GM19397 (cell line): ENCODE measurements at regions not wholly inside any gene's neighbourhood (a gene's known extent, or its start where the extent isn't known, plus 50 kb on each side); places are given as distances from the start of the nearest gene placed in this dataset.
"Not testable (repeated sequence)": the region's sequence is repeated elsewhere in the genome, so short reads cannot be mapped to it uniquely, and the experiment has no call there.

ENCODE experiments used
- ATAC-seq: cut with Tn5 transposase; IDR thresholded peaks from one replicate; pipeline ENCODE4 v1.9.1; 2021; ENCODE audit warnings: mild to moderate bottlenecking, moderate library complexity; ENCODE audit not compliant: unreplicated experiment

GRCh38 chr14:53858345-53858684 is 98.3 kb downstream of the BMP4 start:
- no peak for ATAC-seq

DNA sequence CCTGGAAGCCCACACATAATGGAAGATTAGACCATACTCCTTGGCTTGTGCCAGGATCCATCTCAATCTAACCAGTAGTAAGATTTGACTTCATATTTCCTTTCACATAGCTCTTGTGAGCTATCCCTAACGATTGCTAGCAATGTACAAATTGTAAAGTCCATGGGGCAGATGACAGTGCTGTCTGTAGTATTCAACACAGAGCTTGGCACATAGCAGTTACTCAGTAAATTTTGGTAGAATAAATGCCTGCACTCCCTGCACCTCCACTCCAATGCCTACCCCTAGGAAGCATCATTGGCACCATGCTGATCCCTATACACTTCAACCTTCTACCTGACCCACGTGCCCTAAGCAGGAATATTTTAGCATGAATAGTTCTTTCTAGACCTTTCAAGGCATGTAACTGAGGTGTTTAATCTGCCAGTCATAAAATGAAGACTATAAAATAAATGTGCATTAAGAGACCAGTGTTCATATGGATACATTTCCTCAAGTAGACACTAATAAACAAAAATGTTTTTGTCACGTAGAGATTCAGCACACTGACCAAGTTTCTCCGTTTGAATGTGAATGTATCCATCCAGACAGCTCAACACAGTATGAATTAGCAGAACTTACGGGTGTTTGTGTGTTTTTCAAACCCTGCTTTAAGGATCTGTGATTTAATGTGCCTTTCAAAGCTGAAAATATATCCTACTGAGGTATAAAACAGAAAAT is 98.8 kb downstream of the BMP4 start:
- ATAC-seq: no peak

DNA sequence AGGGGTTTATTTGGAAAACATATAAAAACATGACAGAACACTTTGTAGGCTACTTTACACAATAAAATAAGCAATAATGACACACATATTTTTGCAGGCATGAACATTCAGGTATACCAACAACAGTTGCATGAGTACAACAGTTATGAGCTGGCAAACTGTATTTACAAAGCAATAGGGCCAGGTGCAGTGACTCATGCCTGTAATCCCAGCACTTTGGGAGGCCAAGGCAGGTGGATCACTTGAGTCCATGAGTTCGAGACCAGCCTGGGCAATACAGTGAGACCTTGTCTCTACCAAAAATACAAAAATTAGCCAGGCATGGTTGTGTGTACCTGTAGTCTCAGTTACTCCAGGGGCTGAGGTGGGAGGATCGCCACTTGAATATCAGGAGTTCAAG is 101.1 kb downstream of the BMP4 start:
- no peak for ATAC-seq

GRCh38 chr14:53855127-53855526 is 101.5 kb downstream of the BMP4 start:
- no peak for ATAC-seq

DNA sequence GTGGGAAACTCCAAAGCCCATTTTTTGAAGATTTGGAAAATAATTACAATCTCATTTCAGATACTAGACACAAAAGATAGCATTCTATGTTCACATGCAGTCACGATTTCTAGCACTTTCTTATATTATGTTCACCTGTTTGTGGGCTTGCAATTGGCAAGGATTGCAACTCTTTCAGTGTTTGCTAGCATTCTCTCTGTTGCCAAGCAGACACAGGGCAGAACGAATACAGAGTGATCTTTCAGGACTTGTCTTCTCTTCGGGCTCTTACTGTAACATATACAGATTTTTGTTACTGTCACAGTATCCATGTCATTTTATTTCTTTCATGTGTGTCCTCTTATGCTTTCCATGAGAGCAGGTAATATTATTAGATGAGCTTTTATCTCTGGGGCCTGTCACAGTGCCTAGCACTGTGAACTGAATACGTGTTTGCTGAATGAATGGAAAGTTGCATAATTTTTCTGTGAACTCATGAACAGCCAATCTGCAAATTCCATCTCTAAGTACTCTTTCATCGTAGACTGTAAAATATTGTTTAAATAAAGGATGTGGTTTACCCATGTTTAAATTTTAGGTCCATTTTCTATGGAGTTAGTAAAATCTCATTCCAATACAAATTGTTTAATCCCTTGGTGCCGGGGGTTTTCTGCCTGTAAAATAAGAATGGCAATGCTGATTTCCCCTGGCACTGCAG is 105.1 kb downstream of the BMP4 start:
- no peak for ATAC-seq

DNA sequence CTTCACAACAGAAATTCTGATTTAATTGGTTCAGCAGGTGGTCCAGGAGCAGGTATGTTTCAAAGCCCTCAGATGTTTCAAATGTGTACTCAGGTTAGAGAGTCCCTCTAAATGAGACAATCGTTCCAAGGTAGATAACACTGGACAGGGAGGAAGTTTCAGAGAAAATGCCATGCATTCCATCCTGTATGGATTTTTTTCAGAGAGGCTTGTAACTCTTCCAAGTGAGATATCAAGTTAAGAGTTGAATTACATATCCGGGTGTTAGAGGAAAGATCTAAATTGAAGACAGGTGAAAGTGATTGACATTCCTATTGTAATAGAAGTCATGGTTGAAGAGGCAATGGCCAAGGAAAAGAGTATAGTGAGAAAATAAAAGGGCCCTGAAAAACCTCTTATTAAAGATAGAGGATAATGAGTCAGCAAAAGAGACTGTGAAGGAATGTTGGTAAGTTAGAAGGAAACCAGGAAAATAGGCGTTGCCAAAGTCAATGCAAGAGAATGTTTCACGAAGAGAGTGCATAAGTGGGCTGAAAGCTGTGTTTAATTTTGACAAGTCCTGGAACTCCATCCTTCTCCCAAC is 105.8 kb downstream of the BMP4 start:
- ATAC-seq: no peak

GRCh38 chr14:53849549-53849948 is 107.1 kb downstream of the BMP4 start:
- no peak for ATAC-seq

GRCh38 chr14:53848854-53849253 is 107.8 kb downstream of the BMP4 start:
- no peak for ATAC-seq

DNA sequence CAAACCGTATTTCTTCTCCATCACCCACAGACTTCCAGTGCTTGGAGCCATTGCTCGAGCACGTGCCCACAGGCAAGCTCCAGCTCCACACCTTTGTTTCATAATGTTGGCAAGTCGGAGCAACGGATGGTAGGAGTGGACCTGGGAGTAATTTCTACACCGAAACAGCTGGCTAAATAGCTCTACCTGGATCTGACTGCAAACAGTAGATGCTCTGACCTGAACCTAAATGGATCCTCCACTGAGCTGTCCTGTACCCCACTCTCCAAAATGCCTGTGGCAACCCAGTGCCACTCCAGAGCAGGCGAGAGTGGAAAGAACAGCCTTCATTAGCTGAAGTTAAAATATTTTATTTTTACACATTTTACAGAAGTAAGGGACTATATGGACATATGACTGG is 108.7 kb downstream of the BMP4 start:
- ATAC-seq: no peak

DNA sequence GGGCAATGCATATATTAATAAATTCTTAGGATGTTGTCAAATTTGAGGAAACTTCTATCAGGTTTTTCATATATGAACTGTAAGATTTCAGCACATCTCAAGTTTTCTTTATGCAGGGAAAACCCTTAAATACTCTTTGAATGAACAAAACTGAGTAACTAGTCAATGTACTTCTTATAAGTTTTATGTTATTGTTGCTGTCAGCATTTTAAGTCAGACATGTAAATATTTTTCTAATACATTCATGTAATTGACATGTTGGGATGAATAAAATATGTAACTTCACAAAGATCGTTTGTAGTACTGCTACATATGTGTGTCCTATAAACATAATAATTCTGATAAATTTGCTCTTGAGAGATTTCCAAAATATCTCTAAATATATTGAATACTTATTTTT is 109.6 kb downstream of the BMP4 start:
- ATAC-seq: no peak

DNA sequence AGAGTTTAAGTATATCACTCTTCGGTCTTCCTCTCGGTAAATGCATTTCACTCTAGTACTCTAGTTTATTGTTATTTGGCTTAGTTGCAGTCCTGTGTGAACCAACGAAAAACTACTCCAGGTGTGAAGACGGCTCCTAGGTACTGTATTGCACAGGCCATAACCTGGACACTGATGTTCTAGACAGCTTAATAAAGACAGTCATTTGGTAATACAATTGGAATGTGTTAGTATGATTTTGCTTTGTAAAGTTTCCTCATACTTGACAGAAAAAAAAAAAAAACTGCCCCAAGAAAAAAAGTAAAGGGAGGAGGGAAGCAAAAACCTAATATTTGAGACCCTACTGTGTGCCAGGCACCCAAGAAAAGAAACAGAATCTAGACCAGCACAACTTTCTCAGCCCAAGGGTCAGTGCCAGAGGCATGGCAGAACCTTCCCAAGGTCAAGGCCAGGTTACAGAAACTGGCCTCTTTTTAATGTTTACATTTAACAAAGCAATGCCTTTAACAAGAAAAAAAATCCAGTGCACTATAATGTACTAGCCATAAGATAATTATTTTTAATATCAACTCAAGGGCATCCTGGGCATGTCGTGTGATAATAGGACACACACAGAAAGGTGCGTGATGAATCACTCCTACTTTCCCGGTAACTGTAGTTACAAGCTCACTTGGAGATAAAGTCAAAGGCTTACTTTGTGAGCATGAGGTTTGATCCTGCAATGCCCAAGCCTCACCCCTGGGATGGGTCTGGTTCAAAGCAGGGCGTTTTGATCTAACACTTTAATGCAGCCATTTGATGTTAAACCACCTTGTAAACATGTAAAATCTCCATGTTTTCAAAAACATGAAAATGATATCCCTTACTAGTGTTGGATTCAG is 110.6 kb downstream of the BMP4 start:
- ATAC-seq: no peak

DNA sequence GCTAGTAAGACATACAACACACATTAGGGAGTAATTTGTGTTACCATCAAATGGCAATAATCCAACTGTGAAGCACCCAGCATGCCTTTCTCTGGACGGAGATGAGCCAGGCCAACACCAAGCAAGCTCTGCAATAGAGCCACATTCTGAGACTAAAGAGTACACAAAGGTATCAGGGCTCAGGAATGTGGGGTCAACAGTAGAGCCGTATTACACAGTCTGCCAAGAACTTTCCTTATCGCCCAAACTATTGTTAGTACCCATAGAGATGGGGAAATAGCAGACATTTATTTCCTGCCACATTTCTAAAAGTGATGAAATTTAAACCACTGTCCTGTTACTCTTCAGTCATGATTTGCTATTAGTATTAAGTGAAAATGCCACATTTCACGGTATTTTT is 113.7 kb downstream of the BMP4 start:
- no peak for ATAC-seq

DNA sequence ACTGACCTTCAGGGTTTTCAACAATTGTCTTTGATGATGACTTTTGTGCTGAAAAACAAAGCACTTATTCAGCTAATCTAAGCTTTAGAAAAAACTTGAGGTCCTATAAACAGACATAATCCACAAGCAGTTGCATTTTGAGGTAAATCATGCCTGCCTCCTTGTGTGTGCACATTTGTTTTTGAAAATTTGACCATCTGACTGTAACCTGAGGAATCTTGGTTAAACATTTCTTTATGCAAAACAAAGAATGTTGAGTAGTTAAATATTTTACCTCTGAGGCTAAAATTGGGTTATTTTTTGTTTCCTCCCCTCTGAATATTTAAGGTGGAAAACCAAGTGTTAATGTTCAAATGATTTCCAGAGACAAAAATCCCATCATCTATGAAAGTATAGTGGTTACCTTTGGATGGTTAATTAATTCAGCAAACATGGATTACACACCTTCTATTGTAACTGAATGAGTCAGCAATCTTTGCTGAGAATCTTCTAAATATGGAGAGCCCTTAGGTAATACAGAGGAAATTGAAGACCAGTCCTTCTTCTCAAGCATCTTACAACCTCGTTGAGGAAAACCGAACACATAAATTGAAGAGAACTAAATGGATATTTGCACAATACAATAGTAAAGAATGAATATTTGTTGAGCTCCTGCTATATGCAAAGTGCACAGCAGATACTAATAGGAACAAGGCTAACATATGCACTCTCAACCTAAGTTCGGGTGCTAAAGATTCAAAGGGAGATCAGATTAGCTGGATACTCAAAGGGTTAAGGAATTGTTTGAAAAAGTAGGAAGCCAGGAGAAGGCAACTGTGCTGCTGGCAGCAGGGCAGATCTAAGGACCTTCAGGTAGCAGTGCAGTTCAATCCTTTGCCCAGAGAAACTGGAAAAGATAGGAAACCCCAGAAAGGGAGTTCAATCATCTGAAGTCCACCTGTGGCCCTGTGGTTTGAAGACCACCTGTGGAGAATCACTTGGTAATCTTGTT is 115.2 kb downstream of the BMP4 start:
- ATAC-seq: no peak

DNA sequence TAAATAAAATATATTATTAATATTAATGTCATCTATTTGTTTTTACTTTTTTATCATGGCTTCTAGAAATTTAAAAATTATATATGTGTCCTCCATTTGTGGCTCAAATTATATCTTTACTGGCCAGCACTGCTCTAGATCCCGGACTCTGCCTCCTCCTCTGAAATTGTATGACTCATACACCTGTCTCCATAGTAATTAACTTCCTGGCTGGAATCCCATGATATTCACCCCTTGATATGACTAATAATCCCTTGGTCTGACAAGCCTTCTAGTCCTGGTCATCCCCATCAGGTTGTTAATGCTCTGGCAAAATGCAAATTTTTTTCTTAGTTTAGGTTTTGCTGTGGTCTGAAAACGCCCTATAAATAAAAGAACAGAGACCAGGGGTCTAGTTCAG is 116.2 kb downstream of the BMP4 start:
- ATAC-seq: no peak

GRCh38 chr14:53838374-53838773 is 118.3 kb downstream of the BMP4 start:
- no peak for ATAC-seq

DNA sequence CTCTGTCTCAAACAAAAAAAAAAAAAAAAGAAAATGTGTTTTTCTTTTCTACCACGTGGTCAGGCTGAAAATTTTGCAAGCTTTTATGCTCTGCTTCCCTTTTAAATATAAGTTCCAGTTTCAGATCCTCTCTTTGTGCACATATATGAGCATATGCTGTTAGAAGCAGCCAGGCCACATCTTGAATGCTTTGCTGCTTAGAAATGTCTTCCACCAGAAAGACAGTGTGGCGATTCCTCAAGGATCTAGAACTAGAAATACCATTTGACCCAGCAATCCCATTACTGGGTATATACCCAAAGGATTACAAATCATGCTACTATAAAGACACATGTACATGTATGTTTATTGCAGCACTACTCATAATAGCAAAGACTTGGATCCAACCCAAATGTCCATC is 119.0 kb downstream of the BMP4 start:
- not testable (repeated sequence) for ATAC-seq

DNA sequence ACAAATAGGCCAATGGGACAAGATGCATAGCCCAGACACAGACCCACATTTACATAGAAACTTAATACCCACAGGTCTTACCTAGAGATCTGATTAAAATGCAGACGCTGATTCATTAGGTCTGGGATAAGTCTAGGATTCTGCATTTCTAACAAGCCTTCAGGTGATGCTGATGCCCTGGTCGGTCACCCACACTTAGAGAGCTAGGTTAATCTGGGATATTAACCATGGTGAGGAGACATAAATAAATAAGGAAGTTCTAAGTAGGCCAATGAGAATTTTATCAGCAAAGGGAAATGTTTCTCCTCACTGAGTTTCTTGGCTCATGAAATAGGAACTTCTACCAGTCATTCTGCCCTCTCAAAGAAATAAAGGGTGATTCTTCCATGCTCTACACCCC is 120.1 kb downstream of the BMP4 start:
- no peak for ATAC-seq

GRCh38 chr14:53828820-53829219 is 127.8 kb downstream of the BMP4 start:
- ATAC-seq: no peak

DNA sequence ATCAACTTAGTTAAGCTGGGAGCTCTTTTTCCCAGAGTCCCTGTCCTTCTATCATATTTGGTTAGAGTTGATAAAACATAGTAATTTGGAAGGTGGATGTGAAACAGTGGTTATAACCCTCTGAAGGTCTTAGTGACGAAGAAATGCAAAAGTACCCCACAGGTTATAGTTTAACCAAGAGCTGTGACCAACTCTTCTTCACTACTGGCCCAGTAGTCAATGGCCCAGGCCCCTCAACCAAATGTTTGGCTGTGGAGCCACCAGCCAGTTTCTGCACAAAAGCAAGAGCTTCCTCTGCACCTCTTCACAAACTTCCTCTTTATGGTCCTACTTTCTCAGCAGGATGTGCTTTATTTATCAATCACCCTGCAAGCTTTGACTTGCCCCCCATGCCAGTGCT is 132.6 kb downstream of the BMP4 start:
- peak; percentile 90 for ATAC-seq

DNA sequence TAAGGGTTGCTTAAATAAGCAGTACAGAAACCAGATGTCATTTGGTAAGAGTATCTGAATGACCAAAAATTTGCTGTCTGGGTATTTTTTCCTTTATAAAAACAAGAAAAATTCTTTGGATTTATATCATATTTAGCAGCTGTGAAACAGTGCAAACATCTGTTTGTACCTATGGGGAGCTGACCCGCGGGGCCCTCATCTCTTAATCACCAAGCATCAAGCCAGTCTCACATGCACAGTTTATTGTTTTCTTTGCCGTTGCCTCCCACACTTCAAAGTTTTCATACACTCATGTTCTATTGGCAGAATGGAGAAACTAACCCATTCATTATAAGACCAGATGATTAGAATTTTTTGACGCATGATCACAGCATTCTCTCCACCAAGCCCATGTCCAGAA is 142.2 kb downstream of the BMP4 start:
- no peak for ATAC-seq
